Neural cell (in vitro differentiated cells): ENCODE measurements at regions not wholly inside any gene's neighbourhood (a gene's known extent, or its start where the extent isn't known, plus 50 kb on each side); places are given as distances from the start of the nearest gene placed in this dataset.
A peak's percentile ranks its signal among the peaks of the same experiment; 100 is the strongest.

ENCODE experiments used
- H2AFZ ChIP-seq: fragments of 200-600, 300-800 bp; sonication (generic), shearing (Covaris generic); 2 replicates; pipeline ENCODE4 v1.6.0; 2014; ENCODE audit warnings: low read depth, mild to moderate bottlenecking, antibody characterized with exemption, low read length, moderate library complexity
- H3F3A ChIP-seq: fragments of 200-600 bp; shearing (Covaris generic); 2 replicates; pipeline ENCODE4 v1.6.1; 2016; ENCODE audit warnings: mild to moderate bottlenecking, moderate library complexity, mixed read lengths, antibody characterized with exemption, low read length; ENCODE audit not compliant: insufficient read depth, poor library complexity, severe bottlenecking
- H3K27ac ChIP-seq: fragments of 200-600, 300-800 bp; sonication (generic), shearing (Covaris generic); 2 replicates; pipeline ENCODE4 v1.5.1; 2014; ENCODE audit warnings: mild to moderate bottlenecking, low read length, moderate library complexity
- H3K27me3 ChIP-seq: fragments of 300-800, 200-600 bp; sonication (generic), shearing (Covaris generic); 2 replicates; pipeline ENCODE4 v1.6.0; 2014; ENCODE audit warnings: mild to moderate bottlenecking, low read depth, low read length, moderate library complexity; ENCODE audit not compliant: insufficient read depth
- H3K36me3 ChIP-seq: fragments of 300-800, 200-600 bp; sonication (generic), shearing (Covaris generic); 2 replicates; pipeline ENCODE4 v1.5.1; 2014; ENCODE audit warnings: mild to moderate bottlenecking, antibody characterized with exemption, low read length, moderate library complexity; ENCODE audit not compliant: insufficient read depth
- H3K4me2 ChIP-seq: fragments of 300-800, 200-600 bp; sonication (generic), shearing (Covaris generic); 2 replicates; pipeline ENCODE4 v1.6.0; 2014; ENCODE audit warnings: mild to moderate bottlenecking, low read length
- H3K4me3 ChIP-seq: fragments of 300-800, 200-600 bp; sonication (generic), shearing (Covaris generic); 2 replicates; pipeline ENCODE4 v1.5.1; 2014; ENCODE audit warnings: mild to moderate bottlenecking, low read length, moderate library complexity
- H3K79me2 ChIP-seq: fragments of 200-600 bp; shearing (Covaris generic); replicated peaks from 2 replicates; pipeline ENCODE4 v1.6.0; 2014; ENCODE audit warnings: mild to moderate bottlenecking, low read length, moderate library complexity; ENCODE audit not compliant: insufficient read depth
- H3K9ac ChIP-seq: fragments of 300-800, 200-600 bp; sonication (generic), shearing (Covaris generic); 2 replicates; pipeline ENCODE4 v1.6.1; 2016; ENCODE audit warnings: mild to moderate bottlenecking, low read length, mixed read lengths
- H3K9me2 ChIP-seq: fragments of 200-600 bp; shearing (Covaris generic); 2 replicates; pipeline ENCODE4 v1.6.1; 2016; ENCODE audit warnings: mild to moderate bottlenecking, low read length, mixed read lengths; ENCODE audit not compliant: insufficient read depth
- H3K9me3 ChIP-seq: fragments of 200-600, 300-800 bp; sonication (generic), shearing (Covaris generic); 2 replicates; pipeline ENCODE4 v1.6.1; 2016; ENCODE audit warnings: mild to moderate bottlenecking, mixed run types, low read length, moderate library complexity, mixed read lengths
- H4K20me1 ChIP-seq: fragments of 200-600 bp; shearing (Covaris generic); 2 replicates; pipeline ENCODE4 v1.6.1; 2016; ENCODE audit warnings: mild to moderate bottlenecking, mixed run types; ENCODE audit not compliant: insufficient read depth
- CTCF ChIP-seq: fragments of 450-650 bp; IDR thresholded peaks from 2 replicates; pipeline ENCODE4 v1.5.1; 2014; ENCODE audit warnings: antibody characterized with exemption, mild to moderate bottlenecking, moderate library complexity; ENCODE audit not compliant: poor library complexity, severe bottlenecking
- EP300 ChIP-seq: fragments of 450-650 bp; conservative IDR thresholded peaks from 2 replicates; pipeline ENCODE4 v1.6.1; 2014; ENCODE audit warnings: antibody characterized with exemption, mild to moderate bottlenecking, moderate library complexity; ENCODE audit not compliant: poor library complexity, severe bottlenecking
- EZH2 ChIP-seq: fragments of 200-600, 300-800 bp; shearing (Covaris generic), sonication (generic); IDR thresholded peaks from 2 replicates; pipeline ENCODE4 v1.6.1; 2014; ENCODE audit warnings: antibody characterized with exemption, low read length, borderline replicate concordance, mild to moderate bottlenecking; ENCODE audit not compliant: insufficient read depth, poor library complexity, severe bottlenecking
- MXI1 ChIP-seq: fragments of 450-650 bp; conservative IDR thresholded peaks from 2 replicates; pipeline ENCODE4 v1.6.1; 2014; ENCODE audit warnings: antibody characterized with exemption, mild to moderate bottlenecking; ENCODE audit not compliant: poor library complexity, severe bottlenecking
- POLR2AphosphoS5 ChIP-seq: IDR thresholded peaks from 2 replicates; pipeline ENCODE4 v1.6.1; 2012
- RAD21 ChIP-seq: fragments of 450-650 bp; conservative IDR thresholded peaks from 2 replicates; pipeline ENCODE4 v1.6.1; 2014; ENCODE audit warnings: antibody characterized with exemption, mild to moderate bottlenecking, moderate library complexity
- REST ChIP-seq: IDR thresholded peaks from 2 replicates; pipeline ENCODE4 v1.6.1; 2012; ENCODE audit warnings: borderline replicate concordance
- SMC3 ChIP-seq: fragments of 450-650 bp; conservative IDR thresholded peaks from 2 replicates; pipeline ENCODE4 v1.6.1; 2014; ENCODE audit warnings: antibody characterized with exemption, mild to moderate bottlenecking, moderate library complexity; ENCODE audit not compliant: poor library complexity
- TAF1 ChIP-seq: IDR thresholded peaks from 2 replicates; pipeline ENCODE4 v1.6.1; 2012; ENCODE audit warnings: low read depth

GRCh38 chr20:48425321-48425720 is 402.5 kb downstream of the PREX1 start:
- Histone ChIP-seq H3K36me3 (no peaks in the 10 kb centered on the region), H3K4me2 (no peak overlapping the region)

GRCh38 chr20:48422242-48422960 is 405.4 kb downstream of the PREX1 start:
- Histone ChIP-seq H3K79me2 (no peaks in the 10 kb centered on the region), H2AFZ (no peak overlapping the region), H3K9me2 (no peaks in the 10 kb centered on the region), H3K4me3 (peak overlapping the region; percentile 29), H3K27ac (peak overlapping the region; percentile 82), H3K9me3 (no peaks in the 10 kb centered on the region), H3K4me2 (peak overlapping the region; percentile 7), H3F3A (no peaks in the 10 kb centered on the region), H3K9ac (peak overlapping the region; percentile 48), H4K20me1 (no peaks in the 10 kb centered on the region), H3K27me3 (no peaks in the 10 kb centered on the region), H3K36me3 (no peaks in the 10 kb centered on the region)
- TF ChIP-seq EP300 (no peak), TAF1 (no peak), CTCF (no peak), MXI1 (no peak), RAD21 (no peak), SMC3 (no peak), POLR2AphosphoS5 (no peak)

More at GRCh38 chr20:48425321-48425720, 402.5 kb downstream of the PREX1 start:
- Histone ChIP-seq H3K9ac (no peak overlapping the region), H3K79me2 (no peaks in the 10 kb centered on the region), H3K27ac (peak overlapping the region; percentile 15), H3K27me3 (no peaks in the 10 kb centered on the region), H3F3A (no peaks in the 10 kb centered on the region), H2AFZ (no peak overlapping the region), H4K20me1 (no peaks in the 10 kb centered on the region), H3K9me3 (no peaks in the 10 kb centered on the region), H3K9me2 (no peaks in the 10 kb centered on the region), H3K4me3 (no peak overlapping the region)
- TF ChIP-seq MXI1: no peak
- TF ChIP-seq CTCF: no peak
- TF ChIP-seq POLR2AphosphoS5: no peak
- TF ChIP-seq SMC3: no peak
- no peak for TF ChIP-seq TAF1
- TF ChIP-seq EP300: no peak
- no peak for TF ChIP-seq REST
- TF ChIP-seq RAD21: no peak
- no peak for TF ChIP-seq EZH2
